Neural cell (in vitro differentiated cells): ENCODE measurements at regions not wholly inside any gene's neighbourhood (a gene's known extent, or its start where the extent isn't known, plus 50 kb on each side); places are given as distances from the start of the nearest gene placed in this dataset.

Source experiments
- H2AFZ ChIP-seq: fragments of 200-600, 300-800 bp; sonication (generic), shearing (Covaris generic); 2 replicates; pipeline ENCODE4 v1.6.0; 2014; ENCODE audit warnings: low read depth, mild to moderate bottlenecking, antibody characterized with exemption, low read length, moderate library complexity
- H3F3A ChIP-seq: fragments of 200-600 bp; shearing (Covaris generic); 2 replicates; pipeline ENCODE4 v1.6.1; 2016; ENCODE audit warnings: mild to moderate bottlenecking, moderate library complexity, mixed read lengths, antibody characterized with exemption, low read length; ENCODE audit not compliant: insufficient read depth, poor library complexity, severe bottlenecking
- H3K27ac ChIP-seq: fragments of 200-600, 300-800 bp; sonication (generic), shearing (Covaris generic); 2 replicates; pipeline ENCODE4 v1.5.1; 2014; ENCODE audit warnings: mild to moderate bottlenecking, low read length, moderate library complexity
- H3K27me3 ChIP-seq: fragments of 300-800, 200-600 bp; sonication (generic), shearing (Covaris generic); 2 replicates; pipeline ENCODE4 v1.6.0; 2014; ENCODE audit warnings: mild to moderate bottlenecking, low read depth, low read length, moderate library complexity; ENCODE audit not compliant: insufficient read depth
- H3K36me3 ChIP-seq: fragments of 300-800, 200-600 bp; sonication (generic), shearing (Covaris generic); 2 replicates; pipeline ENCODE4 v1.5.1; 2014; ENCODE audit warnings: mild to moderate bottlenecking, antibody characterized with exemption, low read length, moderate library complexity; ENCODE audit not compliant: insufficient read depth
- H3K4me2 ChIP-seq: fragments of 300-800, 200-600 bp; sonication (generic), shearing (Covaris generic); 2 replicates; pipeline ENCODE4 v1.6.0; 2014; ENCODE audit warnings: mild to moderate bottlenecking, low read length
- H3K4me3 ChIP-seq: fragments of 300-800, 200-600 bp; sonication (generic), shearing (Covaris generic); 2 replicates; pipeline ENCODE4 v1.5.1; 2014; ENCODE audit warnings: mild to moderate bottlenecking, low read length, moderate library complexity
- H3K79me2 ChIP-seq: fragments of 200-600 bp; shearing (Covaris generic); replicated peaks from 2 replicates; pipeline ENCODE4 v1.6.0; 2014; ENCODE audit warnings: mild to moderate bottlenecking, low read length, moderate library complexity; ENCODE audit not compliant: insufficient read depth
- H3K9ac ChIP-seq: fragments of 300-800, 200-600 bp; sonication (generic), shearing (Covaris generic); 2 replicates; pipeline ENCODE4 v1.6.1; 2016; ENCODE audit warnings: mild to moderate bottlenecking, low read length, mixed read lengths
- H3K9me2 ChIP-seq: fragments of 200-600 bp; shearing (Covaris generic); 2 replicates; pipeline ENCODE4 v1.6.1; 2016; ENCODE audit warnings: mild to moderate bottlenecking, low read length, mixed read lengths; ENCODE audit not compliant: insufficient read depth
- H3K9me3 ChIP-seq: fragments of 200-600, 300-800 bp; sonication (generic), shearing (Covaris generic); 2 replicates; pipeline ENCODE4 v1.6.1; 2016; ENCODE audit warnings: mild to moderate bottlenecking, mixed run types, low read length, moderate library complexity, mixed read lengths
- H4K20me1 ChIP-seq: fragments of 200-600 bp; shearing (Covaris generic); 2 replicates; pipeline ENCODE4 v1.6.1; 2016; ENCODE audit warnings: mild to moderate bottlenecking, mixed run types; ENCODE audit not compliant: insufficient read depth
- EP300 ChIP-seq: fragments of 450-650 bp; conservative IDR thresholded peaks from 2 replicates; pipeline ENCODE4 v1.6.1; 2014; ENCODE audit warnings: antibody characterized with exemption, mild to moderate bottlenecking, moderate library complexity; ENCODE audit not compliant: poor library complexity, severe bottlenecking
- EZH2 ChIP-seq: fragments of 200-600, 300-800 bp; shearing (Covaris generic), sonication (generic); IDR thresholded peaks from 2 replicates; pipeline ENCODE4 v1.6.1; 2014; ENCODE audit warnings: antibody characterized with exemption, low read length, borderline replicate concordance, mild to moderate bottlenecking; ENCODE audit not compliant: insufficient read depth, poor library complexity, severe bottlenecking
- MXI1 ChIP-seq: fragments of 450-650 bp; conservative IDR thresholded peaks from 2 replicates; pipeline ENCODE4 v1.6.1; 2014; ENCODE audit warnings: antibody characterized with exemption, mild to moderate bottlenecking; ENCODE audit not compliant: poor library complexity, severe bottlenecking
- POLR2AphosphoS5 ChIP-seq: IDR thresholded peaks from 2 replicates; pipeline ENCODE4 v1.6.1; 2012
- RAD21 ChIP-seq: fragments of 450-650 bp; conservative IDR thresholded peaks from 2 replicates; pipeline ENCODE4 v1.6.1; 2014; ENCODE audit warnings: antibody characterized with exemption, mild to moderate bottlenecking, moderate library complexity
- SMC3 ChIP-seq: fragments of 450-650 bp; conservative IDR thresholded peaks from 2 replicates; pipeline ENCODE4 v1.6.1; 2014; ENCODE audit warnings: antibody characterized with exemption, mild to moderate bottlenecking, moderate library complexity; ENCODE audit not compliant: poor library complexity
- TAF1 ChIP-seq: IDR thresholded peaks from 2 replicates; pipeline ENCODE4 v1.6.1; 2012; ENCODE audit warnings: low read depth
- TF ChIP-seq, protein P1 (sequence below): IDR thresholded peaks from 2 replicates; pipeline ENCODE4 v1.6.1; 2012; ENCODE audit warnings: borderline replicate concordance
- TF ChIP-seq, protein P2 (sequence below): fragments of 450-650 bp; IDR thresholded peaks from 2 replicates; pipeline ENCODE4 v1.5.1; 2014; ENCODE audit warnings: antibody characterized with exemption, mild to moderate bottlenecking, moderate library complexity; ENCODE audit not compliant: poor library complexity, severe bottlenecking

DNA sequence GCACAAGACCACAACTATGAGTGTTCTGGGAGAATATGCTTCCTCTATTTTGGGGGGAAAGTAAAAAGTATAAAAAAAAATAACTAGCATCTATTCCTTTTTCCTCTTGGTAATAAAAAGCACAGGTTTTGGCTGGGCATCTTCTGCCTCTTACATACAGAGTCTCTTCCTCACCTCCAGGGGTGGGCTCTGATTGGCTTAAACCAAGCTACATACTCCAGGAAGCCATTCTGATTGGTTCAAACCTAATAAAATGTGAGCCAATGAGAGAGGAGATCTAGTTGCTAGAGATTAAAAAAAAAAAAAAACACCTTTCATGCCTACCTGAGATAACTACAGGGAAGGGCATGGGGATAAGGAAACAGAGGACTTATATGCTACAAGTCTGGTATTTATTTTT, 365.9 kb upstream of the ERCC4 start:
- Histone ChIP-seq H3K79me2 (no peaks in the 10 kb centered on the region), H3F3A (no peaks in the 10 kb centered on the region), H3K9me2 (no peaks in the 10 kb centered on the region)

DNA sequence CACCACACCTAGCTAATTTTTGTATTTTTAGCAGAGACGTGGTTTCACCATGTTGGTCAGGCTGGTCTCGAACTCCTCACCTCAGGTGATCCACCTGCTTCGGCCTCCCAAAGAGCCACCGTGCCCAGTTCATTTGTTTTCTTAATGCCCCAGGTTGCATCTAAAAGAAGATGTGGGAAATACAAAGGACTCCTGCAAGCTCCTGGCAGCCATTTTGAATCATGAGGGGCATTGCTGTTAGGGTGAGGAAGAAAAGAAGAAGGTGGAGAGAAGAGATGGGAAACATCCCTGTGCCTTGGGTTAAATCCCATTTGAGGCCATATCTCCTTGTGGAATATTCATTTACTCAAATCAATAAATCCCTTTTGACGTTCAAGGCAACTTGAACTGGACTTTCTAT, 365.3 kb upstream of the ERCC4 start:
- Histone ChIP-seq H4K20me1 (no peaks in the 10 kb centered on the region), H3K4me2 (no peak overlapping the region), H3K36me3 (no peaks in the 10 kb centered on the region), H3K79me2 (no peaks in the 10 kb centered on the region), H3K4me3 (no peak overlapping the region), H3K9me3 (no peaks in the 10 kb centered on the region), H3K9ac (no peak overlapping the region), H3K27me3 (no peaks in the 10 kb centered on the region), H3K9me2 (no peaks in the 10 kb centered on the region), H3K27ac (no peak overlapping the region), H3F3A (no peaks in the 10 kb centered on the region), H2AFZ (no peak overlapping the region)
- TF ChIP-seq, protein P1, sequence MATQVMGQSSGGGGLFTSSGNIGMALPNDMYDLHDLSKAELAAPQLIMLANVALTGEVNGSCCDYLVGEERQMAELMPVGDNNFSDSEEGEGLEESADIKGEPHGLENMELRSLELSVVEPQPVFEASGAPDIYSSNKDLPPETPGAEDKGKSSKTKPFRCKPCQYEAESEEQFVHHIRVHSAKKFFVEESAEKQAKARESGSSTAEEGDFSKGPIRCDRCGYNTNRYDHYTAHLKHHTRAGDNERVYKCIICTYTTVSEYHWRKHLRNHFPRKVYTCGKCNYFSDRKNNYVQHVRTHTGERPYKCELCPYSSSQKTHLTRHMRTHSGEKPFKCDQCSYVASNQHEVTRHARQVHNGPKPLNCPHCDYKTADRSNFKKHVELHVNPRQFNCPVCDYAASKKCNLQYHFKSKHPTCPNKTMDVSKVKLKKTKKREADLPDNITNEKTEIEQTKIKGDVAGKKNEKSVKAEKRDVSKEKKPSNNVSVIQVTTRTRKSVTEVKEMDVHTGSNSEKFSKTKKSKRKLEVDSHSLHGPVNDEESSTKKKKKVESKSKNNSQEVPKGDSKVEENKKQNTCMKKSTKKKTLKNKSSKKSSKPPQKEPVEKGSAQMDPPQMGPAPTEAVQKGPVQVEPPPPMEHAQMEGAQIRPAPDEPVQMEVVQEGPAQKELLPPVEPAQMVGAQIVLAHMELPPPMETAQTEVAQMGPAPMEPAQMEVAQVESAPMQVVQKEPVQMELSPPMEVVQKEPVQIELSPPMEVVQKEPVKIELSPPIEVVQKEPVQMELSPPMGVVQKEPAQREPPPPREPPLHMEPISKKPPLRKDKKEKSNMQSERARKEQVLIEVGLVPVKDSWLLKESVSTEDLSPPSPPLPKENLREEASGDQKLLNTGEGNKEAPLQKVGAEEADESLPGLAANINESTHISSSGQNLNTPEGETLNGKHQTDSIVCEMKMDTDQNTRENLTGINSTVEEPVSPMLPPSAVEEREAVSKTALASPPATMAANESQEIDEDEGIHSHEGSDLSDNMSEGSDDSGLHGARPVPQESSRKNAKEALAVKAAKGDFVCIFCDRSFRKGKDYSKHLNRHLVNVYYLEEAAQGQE, result no peak
- TF ChIP-seq POLR2AphosphoS5 (no peak), MXI1 (no peak), EZH2 (no peak), EP300 (no peak), TAF1 (no peak), SMC3 (no peak), RAD21 (no peak)
- TF ChIP-seq, protein P2, sequence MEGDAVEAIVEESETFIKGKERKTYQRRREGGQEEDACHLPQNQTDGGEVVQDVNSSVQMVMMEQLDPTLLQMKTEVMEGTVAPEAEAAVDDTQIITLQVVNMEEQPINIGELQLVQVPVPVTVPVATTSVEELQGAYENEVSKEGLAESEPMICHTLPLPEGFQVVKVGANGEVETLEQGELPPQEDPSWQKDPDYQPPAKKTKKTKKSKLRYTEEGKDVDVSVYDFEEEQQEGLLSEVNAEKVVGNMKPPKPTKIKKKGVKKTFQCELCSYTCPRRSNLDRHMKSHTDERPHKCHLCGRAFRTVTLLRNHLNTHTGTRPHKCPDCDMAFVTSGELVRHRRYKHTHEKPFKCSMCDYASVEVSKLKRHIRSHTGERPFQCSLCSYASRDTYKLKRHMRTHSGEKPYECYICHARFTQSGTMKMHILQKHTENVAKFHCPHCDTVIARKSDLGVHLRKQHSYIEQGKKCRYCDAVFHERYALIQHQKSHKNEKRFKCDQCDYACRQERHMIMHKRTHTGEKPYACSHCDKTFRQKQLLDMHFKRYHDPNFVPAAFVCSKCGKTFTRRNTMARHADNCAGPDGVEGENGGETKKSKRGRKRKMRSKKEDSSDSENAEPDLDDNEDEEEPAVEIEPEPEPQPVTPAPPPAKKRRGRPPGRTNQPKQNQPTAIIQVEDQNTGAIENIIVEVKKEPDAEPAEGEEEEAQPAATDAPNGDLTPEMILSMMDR, result no peak

More for the DNA sequence above, 365.9 kb upstream of the ERCC4 start:
- Histone ChIP-seq H3K9ac (no peak overlapping the region), H2AFZ (no peak overlapping the region), H3K4me3 (no peak overlapping the region), H3K36me3 (no peaks in the 10 kb centered on the region), H3K4me2 (no peak overlapping the region), H3K9me3 (no peaks in the 10 kb centered on the region), H4K20me1 (no peaks in the 10 kb centered on the region), H3K27me3 (no peaks in the 10 kb centered on the region), H3K27ac (no peak overlapping the region)
- TF ChIP-seq EZH2, result no peak
- TF ChIP-seq, protein P2, result no peak
- TF ChIP-seq, protein P1, result no peak
- TF ChIP-seq MXI1, result no peak
- TF ChIP-seq TAF1, result no peak
- no peak for TF ChIP-seq POLR2AphosphoS5
- no peak for TF ChIP-seq RAD21
- no peak for TF ChIP-seq EP300
